H1 (cell line): ENCODE measurements at regions not wholly inside any gene's neighbourhood (a gene's known extent, or its start where the extent isn't known, plus 50 kb on each side); places are given as distances from the start of the nearest gene placed in this dataset.

Source experiments
- CTCF ChIA-PET: fragments of 300-600 bp; sonication (Branson Sonifier 250); formaldehyde crosslinking; loops from one replicate; lab custom pipeline; 2021; ENCODE audit not compliant: partially characterized antibody; lab: Charles Lee
- POLR2A ChIA-PET: fragments of 300-600 bp; sonication (Branson Sonifier 250); formaldehyde crosslinking; loops from one replicate; lab custom pipeline; 2021; ENCODE audit warnings: inconsistent platforms; ENCODE audit not compliant: partially characterized antibody; lab: Charles Lee
- DNase-seq, 2 experiments: peaks; one replicate each; pipeline versions ENCODE4 v3.0.0 to v3.0.0-alpha.2; 2010 to 2022; ENCODE audit warnings: low spot score in 2 of 2, low read depth in 1 of 2, mixed read lengths in 1 of 2
- FAIRE-seq: peaks from 2 replicates; lab custom pipeline; 2011; peaks lifted over from hg19 to GRCh38; lab: Jason Lieb, UNC
- H2AFZ ChIP-seq: 2 replicates; pipeline ENCODE4 v1.8.1; 2012; ENCODE audit warnings: low read length, inconsistent platforms
- H2AK5ac ChIP-seq: 2 replicates; pipeline ENCODE4 v1.6.1; 2013; ENCODE audit warnings: low read depth, low read length
- H2BK120ac ChIP-seq: replicated peaks from 2 replicates; pipeline ENCODE3; 2013; ENCODE audit warnings: low read depth, low read length, inconsistent platforms
- H2BK12ac ChIP-seq: 2 replicates; pipeline ENCODE4 v1.6.1; 2013; ENCODE audit warnings: low read depth, low read length
- H2BK15ac ChIP-seq: 2 replicates; pipeline ENCODE4 v1.6.1; 2013; ENCODE audit warnings: low read length
- H2BK20ac ChIP-seq: 2 replicates; pipeline ENCODE4 v1.6.1; 2013; ENCODE audit warnings: low read length
- H2BK5ac ChIP-seq: 2 replicates; pipeline ENCODE4 v1.6.1; 2013; ENCODE audit warnings: low read depth, low read length
- H3K14ac ChIP-seq: 2 replicates; pipeline ENCODE4 v1.6.1; 2013; ENCODE audit warnings: inconsistent platforms; ENCODE audit not compliant: insufficient read length
- H3K18ac ChIP-seq: 2 replicates; pipeline ENCODE4 v1.6.1; 2013; ENCODE audit warnings: low read length; ENCODE audit errors: extremely low read depth
- H3K23ac ChIP-seq: 2 replicates; pipeline ENCODE4 v1.6.1; 2013; ENCODE audit warnings: inconsistent platforms; ENCODE audit not compliant: insufficient read length
- H3K23me2 ChIP-seq: 2 replicates; pipeline ENCODE4 v1.6.1; 2013; ENCODE audit warnings: low read depth, low read length
- H3K27ac ChIP-seq: 2 replicates; pipeline ENCODE4 v1.6.1; 2011; ENCODE audit warnings: low read depth, low read length, inconsistent platforms
- H3K27me3 ChIP-seq, 4 experiments: replicated peaks in 1 of 4; 1 replicate in 1 of 4; 2 replicates in 3 of 4; pipeline versions ENCODE4 v1.6.1 to v1.8.1; 2011 to 2013; ENCODE audit warnings: low read length in 3 of 4, mild to moderate bottlenecking in 3 of 4, inconsistent platforms in 2 of 4, mixed read lengths in 2 of 4, moderate library complexity in 1 of 4; ENCODE audit not compliant: control insufficient read depth in 3 of 4, insufficient read depth in 3 of 4; ENCODE audit errors: extremely low read depth in 1 of 4
- H3K36me3 ChIP-seq, 4 experiments: 2 replicates each; pipeline versions ENCODE4 v1.6.1 to v1.8.1; 2011 to 2013; ENCODE audit warnings: mild to moderate bottlenecking in 4 of 4, low read length in 3 of 4, moderate library complexity in 2 of 4, control low read depth in 1 of 4, inconsistent platforms in 1 of 4; ENCODE audit not compliant: insufficient read depth in 4 of 4, control insufficient read depth in 2 of 4
- H3K4ac ChIP-seq: replicated peaks from 2 replicates; pipeline ENCODE3; 2013; ENCODE audit warnings: low read length, low read depth, mixed read lengths, inconsistent platforms; ENCODE audit not compliant: insufficient read length
- H3K4me1 ChIP-seq, 4 experiments: replicated peaks in 1 of 4; 1 replicate in 1 of 4; 2 replicates in 3 of 4; pipeline versions ENCODE4 v1.6.1 to v1.8.1; 2011 to 2013; ENCODE audit warnings: low read length in 3 of 4, inconsistent platforms in 2 of 4, mixed read lengths in 1 of 4; ENCODE audit not compliant: insufficient read depth in 4 of 4, control insufficient read depth in 3 of 4
- H3K4me2 ChIP-seq, 2 experiments: 2 replicates each; pipeline versions ENCODE4 v1.6.1 to v1.8.1; 2011 to 2013; ENCODE audit warnings: low read depth in 2 of 2, low read length in 2 of 2, control low read depth in 1 of 2, inconsistent platforms in 1 of 2, mild to moderate bottlenecking in 1 of 2; ENCODE audit not compliant: insufficient read depth in 1 of 2
- H3K4me3 ChIP-seq, 4 experiments: fragments of 200-600, 300-600 bp in 1 of 4; sonication (generic), shearing (Covaris generic), sonication (Bioruptor Twin) in 1 of 4; 2 replicates each; pipeline versions ENCODE4 v1.5.1 to v1.8.1; 2011 to 2016; ENCODE audit warnings: low read length in 4 of 4, low read depth in 3 of 4, control low read depth in 2 of 4, inconsistent platforms in 2 of 4, mild to moderate bottlenecking in 2 of 4, mixed read lengths in 1 of 4, moderate library complexity in 1 of 4; ENCODE audit not compliant: insufficient read depth in 2 of 4; ENCODE audit errors: extremely low read depth in 1 of 4
- H3K56ac ChIP-seq: replicated peaks from 2 replicates; pipeline ENCODE3; 2013; ENCODE audit warnings: low read depth, mild to moderate bottlenecking, mixed read lengths, low read length, inconsistent platforms; ENCODE audit not compliant: insufficient read length
- H3K79me1 ChIP-seq: 2 replicates; pipeline ENCODE4 v1.6.1; 2013; ENCODE audit warnings: low read depth, low read length, control low read depth
- H3K79me2 ChIP-seq, 2 experiments: 2 replicates each; pipeline versions ENCODE4 v1.6.1 to v1.8.1; 2012 to 2013; ENCODE audit warnings: low read length in 2 of 2, mild to moderate bottlenecking in 2 of 2, inconsistent platforms in 1 of 2; ENCODE audit not compliant: insufficient read depth in 2 of 2, control insufficient read depth in 1 of 2
- H3K9ac ChIP-seq, 4 experiments: replicated peaks in 1 of 4; 1 replicate in 1 of 4; 2 replicates in 3 of 4; pipeline versions ENCODE4 v1.6.1 to v1.8.1; 2011 to 2013; ENCODE audit warnings: low read depth in 3 of 4, low read length in 3 of 4, control low read depth in 2 of 4, mild to moderate bottlenecking in 2 of 4, moderate library complexity in 2 of 4, inconsistent platforms in 1 of 4; ENCODE audit errors: extremely low read depth in 1 of 4
- H3K9me3 ChIP-seq, 2 experiments: 2 replicates each; pipeline versions ENCODE4 v1.6.1 to v1.8.1; 2012 to 2013; ENCODE audit warnings: mild to moderate bottlenecking in 2 of 2, moderate library complexity in 2 of 2, control low read depth in 1 of 2, inconsistent platforms in 1 of 2, low read depth in 1 of 2, low read length in 1 of 2, mixed read lengths in 1 of 2; ENCODE audit not compliant: insufficient read depth in 2 of 2
- H4K20me1 ChIP-seq, 2 experiments: replicated peaks in 1 of 2; 2 replicates each; pipeline versions ENCODE3 to v1.8.1; 2011 to 2013; ENCODE audit warnings: inconsistent platforms in 2 of 2, low read length in 2 of 2, mild to moderate bottlenecking in 1 of 2; ENCODE audit not compliant: insufficient read depth in 2 of 2, control insufficient read depth in 1 of 2
- H4K5ac ChIP-seq: 2 replicates; pipeline ENCODE4 v1.6.1; 2013; ENCODE audit warnings: low read length, low read depth, mixed read lengths, inconsistent platforms; ENCODE audit not compliant: insufficient read length
- H4K8ac ChIP-seq: 2 replicates; pipeline ENCODE4 v1.8.0; 2013; ENCODE audit warnings: mild to moderate bottlenecking, moderate library complexity, low read length, inconsistent platforms; ENCODE audit not compliant: insufficient read depth; ENCODE audit errors: extremely low read depth
- H4K91ac ChIP-seq: replicated peaks from 2 replicates; pipeline ENCODE3; 2013; ENCODE audit warnings: low read length, mixed read lengths, inconsistent platforms; ENCODE audit not compliant: insufficient read length
- ASH2L ChIP-seq: fragments of 200-600, 300-600 bp; sonication (generic); IDR thresholded peaks from one replicate; pipeline ENCODE4 v1.7.1; 2017; ENCODE audit warnings: low read length
- ATF2 ChIP-seq: IDR thresholded peaks from 2 replicates; pipeline ENCODE4 v1.6.1; 2012; ENCODE audit warnings: low read length, inconsistent platforms
- EP300 ChIP-seq, 2 experiments: IDR thresholded peaks; 1 replicate in 1 of 2; 2 replicates in 1 of 2; pipeline ENCODE4 v1.6.1; 2011 to 2012; ENCODE audit warnings: low read depth in 2 of 2, low read length in 2 of 2, mild to moderate bottlenecking in 2 of 2, borderline replicate concordance in 1 of 2, inconsistent platforms in 1 of 2, moderate library complexity in 1 of 2
- GABPA ChIP-seq: IDR thresholded peaks from 2 replicates; pipeline ENCODE4 v1.6.1; 2011; ENCODE audit warnings: mild to moderate bottlenecking, low read length, moderate library complexity, borderline replicate concordance; ENCODE audit not compliant: insufficient read depth
- HDAC2 ChIP-seq, 2 experiments: fragments of 300-600 bp in 1 of 2; sonication (generic) in 1 of 2; IDR thresholded peaks; 2 replicates each; pipeline ENCODE4 v1.6.1; 2011 to 2012; ENCODE audit warnings: low read depth in 2 of 2, low read length in 2 of 2, mild to moderate bottlenecking in 2 of 2, moderate library complexity in 2 of 2, borderline replicate concordance in 1 of 2, inconsistent platforms in 1 of 2
- JUN ChIP-seq: IDR thresholded peaks from 2 replicates; pipeline ENCODE4 v1.6.1; 2011; ENCODE audit warnings: low read depth, mild to moderate bottlenecking, improper control_type of control experiment, low read length
- JUND ChIP-seq: IDR thresholded peaks from 2 replicates; pipeline ENCODE4 v1.6.1; 2011; ENCODE audit warnings: mild to moderate bottlenecking, improper control_type of control experiment, low read length
- MAFK ChIP-seq: IDR thresholded peaks from 2 replicates; pipeline ENCODE4 v1.6.1; 2012; ENCODE audit warnings: low read depth, mild to moderate bottlenecking, improper control_type of control experiment, low read length
- POLR2AphosphoS5 ChIP-seq: IDR thresholded peaks from 2 replicates; pipeline ENCODE4 v1.6.1; 2011; ENCODE audit warnings: low read depth, low read length
- RFX5 ChIP-seq: IDR thresholded peaks from 2 replicates; pipeline ENCODE4 v1.6.1; 2011; ENCODE audit warnings: low read depth, low read length, improper control_type of control experiment, borderline replicate concordance
- RNF2 ChIP-seq: fragments of 200-900, 300-1000 bp; sonication (generic); IDR thresholded peaks from 2 replicates; pipeline ENCODE4 v1.7.1; 2016; ENCODE audit warnings: borderline replicate concordance, low read depth, mild to moderate bottlenecking, antibody characterized with exemption, low read length; ENCODE audit not compliant: poor library complexity, severe bottlenecking; ENCODE audit errors: missing control alignments
- SP4 ChIP-seq: IDR thresholded peaks from 2 replicates; pipeline ENCODE4 v1.6.1; 2012; ENCODE audit warnings: low read length, inconsistent platforms
- TAF1 ChIP-seq: IDR thresholded peaks from 2 replicates; pipeline ENCODE4 v1.6.1; 2011; ENCODE audit warnings: mild to moderate bottlenecking, low read depth, low read length
- WGBS, 2 experiments: shearing (Covaris generic) in 1 of 2; methylation state at CpG; one replicate each; pipeline versions ENCODE4 v1.1.6 to v1.1.7; 2013 to 2015; ENCODE audit warnings: low lambda C conversion rate in 2 of 2, mixed read lengths in 2 of 2, inconsistent platforms in 1 of 2, low coverage in 1 of 2, missing lambda C conversion rate in 1 of 2; ENCODE audit not compliant: insufficient replicate concordance in 2 of 2, insufficient coverage in 1 of 2, insufficient read length in 1 of 2; ENCODE audit errors: extremely low coverage in 1 of 2, missing lambda C conversion rate in 1 of 2; 5-methylcytosine and 5-hydroxymethylcytosine counted together

- no peak overlapping the region for H3K18ac ChIP-seq
- no peak overlapping the region for H4K8ac ChIP-seq
- no peak overlapping the region for H2BK20ac ChIP-seq
- no peak overlapping the region for H3K14ac ChIP-seq
- H3K4me3 ChIP-seq, result no peak overlapping the region
- ChIA-PET POLR2A (no interaction called here), CTCF (interaction anchor here (0.8 kb wide), 1 partner anchor 117 kb away, joined by 3 read pairs; no protein-coding TSS in a partner anchor)
- no peak overlapping the region for H3K4me2 ChIP-seq
- H2BK12ac ChIP-seq, result no peak overlapping the region
- no peak overlapping the region for H2AFZ ChIP-seq
- DNase-seq (no peak), FAIRE-seq (no peak)
- H3K27ac ChIP-seq, result no peak overlapping the region
- no peaks in the 10 kb centered on the region for H3K79me2 ChIP-seq
- no peaks in the 10 kb centered on the region for H4K20me1 ChIP-seq
- WGBS, 2 experiments, result 79% methylated on average over 3 of the region's 3 CpGs; no CpG with 5 or more reads in 1 of the 2 experiments
- H3K27me3 ChIP-seq, result no peaks in the 10 kb centered on the region
- H3K23ac ChIP-seq, result no peak overlapping the region
- no peak overlapping the region for H3K4ac ChIP-seq
- H2BK15ac ChIP-seq, result no peak overlapping the region
- no peak overlapping the region for H2AK5ac ChIP-seq
- H2BK5ac ChIP-seq, result no peak overlapping the region
- H2BK120ac ChIP-seq, result no peak overlapping the region
- H3K23me2 ChIP-seq, result no peaks in the 10 kb centered on the region
- H3K4me1 ChIP-seq, result no peaks in the 10 kb centered on the region
- H3K79me1 ChIP-seq, result no peaks in the 10 kb centered on the region
- H3K9me3 ChIP-seq, result no peaks in the 10 kb centered on the region
- no peak overlapping the region for H4K5ac ChIP-seq
- no peak overlapping the region for H3K56ac ChIP-seq
- H3K9ac ChIP-seq, result no peak overlapping the region
- H3K36me3 ChIP-seq, result no peaks in the 10 kb centered on the region
- no peak overlapping the region for H4K91ac ChIP-seq
- TF ChIP-seq JUND (no peak), SP4 (no peak), TAF1 (no peak), HDAC2 (IDR thresholded peaks at IDR 0.05; ENCODE audit: borderline replicate concordance in 1 of 2, low read depth in 2 of 2, low read length in 2 of 2) (no peak), EP300 (IDR thresholded peaks at IDR 0.05; ENCODE audit: borderline replicate concordance in 1 of 2, low read depth in 2 of 2, low read length in 2 of 2) (no peak), ASH2L (no peak), POLR2AphosphoS5 (no peak), RNF2 (no peak), JUN (no peak), GABPA (no peak), ATF2 (no peak), RFX5 (no peak), MAFK (no peak)
Observed at GRCh38 chr15:29170521-29170920, 99.1 kb downstream of the NSMCE3 start.
